HG03064 (cell line): ENCODE measurements at regions not wholly inside any gene's neighbourhood (a gene's known extent, or its start where the extent isn't known, plus 50 kb on each side); places are given as distances from the start of the nearest gene placed in this dataset.

Experiments
- ATAC-seq: cut with Tn5 transposase; IDR thresholded peaks from one replicate; pipeline ENCODE4 v1.9.1; 2021; ENCODE audit warnings: low read depth; ENCODE audit not compliant: unreplicated experiment

DNA sequence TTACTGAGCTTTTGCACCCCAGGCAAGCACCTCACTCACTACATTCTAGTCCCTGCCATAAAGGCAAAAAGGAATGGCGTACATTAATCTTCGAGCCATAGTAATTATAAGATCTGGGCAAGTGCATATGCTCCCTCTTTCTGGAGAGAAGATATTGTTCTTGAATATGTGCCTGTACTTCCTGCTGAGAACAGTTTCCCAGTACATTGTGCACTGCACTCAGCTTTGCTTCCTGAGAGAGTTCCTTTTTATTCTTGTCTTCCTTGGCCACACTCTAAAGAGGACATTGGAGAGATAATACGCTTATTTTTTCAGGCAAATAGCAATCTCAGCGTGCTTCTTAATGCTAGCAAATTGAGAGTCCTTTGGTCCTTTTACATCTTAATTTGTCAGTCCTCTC, 909.0 kb upstream of the PCDH10 start:
- ATAC-seq = no peak

DNA sequence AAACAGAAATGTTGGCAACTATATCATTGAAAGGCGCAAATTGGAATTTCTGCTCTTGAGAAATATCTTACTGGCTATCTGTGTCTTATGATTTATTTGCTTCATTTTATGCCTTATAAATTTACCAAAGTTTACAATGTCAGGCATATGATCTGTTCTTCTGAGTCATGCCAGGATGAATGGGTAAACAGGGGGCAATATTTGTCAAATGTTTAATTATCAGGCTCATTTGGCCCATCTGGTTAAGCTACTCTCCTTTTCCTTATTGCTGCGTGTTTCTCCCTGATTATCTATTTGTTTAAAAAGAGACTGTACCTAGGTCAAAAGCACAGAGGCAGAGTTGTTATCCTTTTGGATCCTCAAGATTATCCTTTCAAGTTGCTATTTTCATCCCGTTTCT, 903.8 kb upstream of the PCDH10 start:
- ATAC-seq = no peak

DNA sequence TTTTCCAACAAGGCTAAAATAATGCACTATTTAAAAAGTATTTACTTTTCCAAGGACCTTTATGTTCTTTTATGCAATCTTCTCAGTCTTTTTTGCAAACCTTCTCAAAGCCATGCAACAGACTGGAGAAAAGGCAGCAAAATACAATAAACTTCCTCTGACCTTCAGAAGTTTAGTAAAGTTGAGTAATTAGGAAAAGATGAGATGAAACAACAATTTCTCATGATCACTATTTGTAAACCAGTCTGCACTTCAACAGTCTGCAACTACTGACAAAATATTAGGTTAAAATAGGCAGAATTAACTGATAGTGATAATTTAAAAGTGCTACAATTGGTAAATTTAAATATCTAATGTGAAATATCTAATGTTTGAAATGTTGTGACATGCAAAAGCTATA, 884.9 kb upstream of the PCDH10 start:
- ATAC-seq = no peak

- ATAC-seq = no peak
These were observed 882.7 kb upstream of the PCDH10 start for GRCh38 chr4:132266374-132266773.

DNA sequence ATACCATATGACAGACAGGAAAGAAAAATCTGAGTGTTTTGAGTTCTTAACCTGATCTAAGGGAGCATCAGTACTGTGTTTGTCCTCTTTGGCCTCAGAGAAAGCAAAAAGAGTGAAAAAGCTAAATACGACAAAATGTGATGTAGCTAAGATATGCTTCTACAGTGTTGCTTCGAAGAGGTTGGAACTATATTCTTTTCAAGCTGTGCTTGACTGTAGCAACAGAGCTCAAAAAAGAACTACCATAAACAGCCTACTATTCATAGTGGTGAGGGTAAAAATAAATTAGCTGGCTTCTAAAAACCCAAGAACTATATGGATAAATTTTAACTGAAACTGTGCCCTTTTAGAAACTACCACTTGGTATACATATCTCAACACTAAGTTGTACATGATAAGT, 881.8 kb upstream of the PCDH10 start:
- ATAC-seq = no peak

GRCh38 chr4:132269303-132269990, 879.6 kb upstream of the PCDH10 start:
- no peak for ATAC-seq

- no peak for ATAC-seq
These were observed 873.4 kb upstream of the PCDH10 start for GRCh38 chr4:132275583-132276121.

DNA sequence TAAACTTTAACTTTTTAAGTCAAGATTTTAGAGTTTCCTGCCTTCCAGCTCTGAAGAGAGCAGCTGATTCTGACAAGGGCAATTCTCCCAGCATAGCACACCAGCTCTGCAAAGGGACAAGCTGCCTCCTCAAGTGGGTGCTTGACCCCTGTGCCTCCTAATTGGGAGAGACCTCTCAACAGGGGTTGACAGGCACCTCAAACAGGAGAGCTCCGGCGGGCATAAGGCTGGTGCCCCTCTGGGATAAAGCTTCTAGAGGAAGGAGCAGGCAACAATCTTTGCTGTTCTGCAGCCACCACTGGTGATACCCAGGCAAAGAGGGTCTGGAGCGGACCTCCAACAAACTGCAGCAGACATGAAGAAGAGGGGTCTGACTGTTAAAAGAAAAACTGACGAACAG, 872.9 kb upstream of the PCDH10 start:
- no peak for ATAC-seq

- ATAC-seq = no peak
These were observed 872.1 kb upstream of the PCDH10 start for GRCh38 chr4:132276989-132277388.

DNA sequence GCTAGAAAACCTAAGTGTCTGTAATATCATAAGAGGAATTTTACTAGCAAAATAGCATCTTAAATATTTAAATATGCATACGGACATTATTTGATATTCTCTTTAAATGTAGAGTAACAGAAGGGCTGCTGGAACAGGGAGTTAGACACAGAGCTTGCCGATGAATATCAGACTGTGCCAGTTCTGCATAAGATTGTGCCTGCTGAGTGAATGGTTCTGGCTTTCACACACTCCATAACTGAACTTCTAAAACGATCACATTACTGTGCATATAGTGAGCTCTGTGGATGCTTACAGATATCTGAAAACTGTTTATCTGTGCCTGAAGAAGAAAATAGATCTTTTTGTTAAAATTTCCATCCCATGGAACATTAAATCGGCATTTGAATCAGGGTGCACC, 867.4 kb upstream of the PCDH10 start:
- no peak for ATAC-seq

DNA sequence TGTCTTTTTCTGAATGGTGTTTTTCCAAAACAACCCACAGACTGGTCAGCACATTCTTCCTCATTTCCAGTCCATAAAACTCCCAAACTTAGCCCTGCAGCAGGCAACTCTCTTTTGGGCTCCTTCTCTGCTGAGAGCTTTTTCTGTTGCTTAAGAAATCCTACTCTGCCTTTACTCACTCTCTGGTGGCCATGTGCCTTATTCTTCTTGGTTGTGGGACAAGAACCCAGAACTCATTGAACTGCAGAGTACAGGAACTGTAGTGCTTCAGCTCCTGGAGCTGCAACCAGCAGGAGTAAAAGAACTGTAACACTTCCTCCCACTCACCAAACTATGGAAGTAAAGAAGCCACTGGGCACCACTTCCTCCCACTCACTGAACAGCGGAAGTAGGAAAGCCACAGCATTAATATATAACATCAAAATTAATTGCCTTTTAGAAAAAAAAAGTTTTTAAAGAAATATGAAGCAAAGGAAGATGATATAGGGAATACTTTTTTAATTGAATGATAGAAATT, 864.1 kb upstream of the PCDH10 start:
- no peak for ATAC-seq

- no peak for ATAC-seq
These were observed 851.7 kb upstream of the PCDH10 start for GRCh38 chr4:132297346-132297745.

DNA sequence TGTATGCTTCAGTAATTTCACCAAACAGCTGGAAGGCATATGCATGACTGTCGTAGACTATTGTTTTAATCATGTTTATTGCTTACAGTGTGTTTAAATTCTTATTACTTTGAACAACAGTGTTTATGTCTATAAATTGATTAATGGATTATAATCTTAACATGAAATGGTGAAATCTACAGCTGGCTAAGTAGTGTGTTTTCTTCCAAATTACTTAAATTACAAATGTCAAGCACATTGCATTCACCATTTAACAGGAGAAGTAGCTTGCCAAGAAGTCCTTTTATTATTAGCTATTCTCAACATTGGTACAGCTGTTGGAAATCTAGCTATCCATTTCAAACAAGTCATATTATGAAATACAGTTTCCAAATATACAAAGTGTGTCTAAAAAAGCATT, 849.3 kb upstream of the PCDH10 start:
- no peak for ATAC-seq

DNA sequence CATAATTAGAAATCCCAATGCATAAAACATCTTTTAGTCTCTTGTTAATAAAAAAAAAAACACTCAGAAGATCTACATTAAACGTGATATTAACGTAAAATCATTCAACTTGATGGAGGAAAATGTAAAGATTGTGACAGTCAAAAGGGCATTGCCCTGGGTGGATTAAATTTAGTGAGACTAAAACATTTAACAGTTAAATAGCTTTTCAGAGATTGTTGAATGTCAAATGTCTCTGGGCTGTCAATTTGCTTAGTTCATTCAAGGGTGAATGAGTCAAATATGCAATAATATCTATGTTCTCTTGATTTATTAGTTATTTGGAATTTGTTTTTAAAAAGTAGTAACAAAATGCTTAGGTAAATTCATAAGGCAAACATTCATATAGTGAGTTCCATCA, 836.6 kb upstream of the PCDH10 start:
- no peak for ATAC-seq

DNA sequence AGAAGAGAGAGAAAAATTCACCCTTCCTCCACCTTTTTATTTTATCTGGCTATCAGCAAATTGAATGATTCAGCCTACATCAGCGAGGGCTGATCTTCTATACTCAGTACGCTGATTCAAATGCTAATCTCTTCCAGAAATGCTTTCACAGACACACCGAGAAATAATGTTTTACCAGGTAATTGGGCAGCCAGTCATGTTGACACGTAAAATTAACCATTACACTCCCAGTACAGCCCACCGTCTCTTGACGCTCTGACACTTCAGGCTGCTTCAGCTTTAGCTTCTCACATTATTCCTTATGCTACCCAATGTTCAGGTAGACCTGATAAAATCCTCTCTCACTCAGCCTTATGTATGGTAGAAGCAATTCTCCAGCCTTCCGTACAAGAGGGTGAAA, 835.2 kb upstream of the PCDH10 start:
- no peak for ATAC-seq

- no peak for ATAC-seq
These were observed 832.4 kb upstream of the PCDH10 start for GRCh38 chr4:132316738-132317137.

DNA sequence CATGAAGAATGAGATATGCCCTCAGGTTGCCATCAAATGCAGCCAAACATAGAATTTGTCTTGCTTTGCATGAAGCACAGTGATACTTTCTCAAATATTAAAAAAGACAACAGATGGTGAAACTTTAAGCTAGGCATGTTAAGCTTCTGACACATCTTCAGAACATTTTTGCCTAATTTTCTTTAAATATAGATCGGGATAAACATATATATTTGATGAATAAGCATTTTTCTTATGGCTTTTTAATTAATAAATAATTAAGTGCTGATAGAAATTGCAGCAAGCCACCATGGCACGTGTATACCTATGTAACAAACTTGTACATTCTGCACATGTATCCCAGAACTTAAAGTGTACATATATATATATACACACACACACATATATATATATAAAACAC, 831.2 kb upstream of the PCDH10 start:
- ATAC-seq = no peak

- no peak for ATAC-seq
These were observed 820.3 kb upstream of the PCDH10 start for GRCh38 chr4:132328761-132329160.

GRCh38 chr4:132330994-132331393, 818.1 kb upstream of the PCDH10 start:
- ATAC-seq = no peak

- ATAC-seq = no peak
These were observed 816.0 kb upstream of the PCDH10 start for GRCh38 chr4:132332932-132333723.

GRCh38 chr4:132333724-132334047, 815.4 kb upstream of the PCDH10 start:
- no peak for ATAC-seq

DNA sequence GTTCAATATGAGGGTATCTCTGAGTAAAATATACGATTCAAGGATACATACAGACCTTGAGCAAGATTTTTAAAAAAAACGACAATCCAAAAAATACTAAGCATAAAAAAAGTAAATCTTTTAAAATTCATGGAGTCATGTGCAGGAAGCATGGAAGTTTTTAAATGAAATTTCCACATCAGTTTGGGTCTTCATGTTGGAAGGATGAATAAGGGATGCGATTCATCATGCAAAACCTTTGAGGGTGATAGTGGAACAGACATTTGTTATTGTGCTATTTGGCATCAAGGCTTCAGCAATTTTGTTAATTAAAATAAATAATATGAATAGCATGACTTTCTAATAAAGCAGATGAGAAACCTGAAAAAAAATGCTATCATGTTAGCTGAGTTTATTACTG, 815.0 kb upstream of the PCDH10 start:
- ATAC-seq = no peak
